ENCODE measurements at regions not wholly inside any gene's neighbourhood (a gene's known extent, or its start where the extent isn't known, plus 50 kb on each side); places are given as distances from the start of the nearest gene placed in this dataset.

DNA sequence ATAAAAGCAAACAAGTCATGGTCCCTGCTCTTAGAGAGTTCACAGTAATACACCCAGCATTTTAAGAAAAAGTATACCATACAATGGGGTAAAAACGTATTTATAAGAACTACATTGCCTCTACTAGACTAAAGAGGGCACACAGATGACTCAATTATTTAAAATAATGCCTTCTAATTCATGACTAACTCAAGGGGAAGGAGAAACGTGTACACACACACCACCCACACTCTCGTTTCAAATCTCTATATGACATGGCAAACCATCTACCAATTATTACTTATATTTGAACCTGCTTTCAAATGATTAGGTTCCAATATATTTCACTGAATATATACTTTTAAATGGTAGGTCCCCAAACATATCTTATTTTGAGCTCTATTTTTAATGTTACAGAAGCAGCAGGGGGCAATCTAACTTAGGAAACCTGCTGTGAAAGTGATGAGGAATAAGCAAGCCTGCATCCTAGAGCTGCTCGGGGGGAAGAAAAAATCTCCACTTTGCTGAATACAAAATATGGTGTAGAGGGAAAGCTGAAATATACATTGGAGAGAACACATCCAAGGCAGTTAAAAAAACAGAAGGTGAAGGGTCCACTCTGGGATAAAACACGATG is 232.4 kb upstream of the PSMD7 start:
- no peak for TF ChIP-seq ZNF274 (IDR thresholded peaks at IDR 0.05; ENCODE audit: low read depth, low read length)
- no peak for TF ChIP-seq ZFX (IDR thresholded peaks at IDR 0.05)
- no peak for TF ChIP-seq FOSL1 (IDR thresholded peaks at IDR 0.05; ENCODE audit: low read depth)
- TF ChIP-seq RAD21 (IDR thresholded peaks at IDR 0.05; ENCODE audit: low read depth) = peak; percentile 27; the same call in 1 of the 2 replicates
- TF ChIP-seq CEBPB (IDR thresholded peaks at IDR 0.05; ENCODE audit: low read depth) = no peak
- no peak for TF ChIP-seq TCF7L2 (IDR thresholded peaks at IDR 0.05; ENCODE audit: borderline replicate concordance, extremely low read depth, insufficient read depth, insufficient read length)
- TF ChIP-seq POLR2A (IDR thresholded peaks at IDR 0.05; ENCODE audit: borderline replicate concordance, extremely low read depth, insufficient read depth, insufficient read length) = no peak
- TF ChIP-seq, protein P1, sequence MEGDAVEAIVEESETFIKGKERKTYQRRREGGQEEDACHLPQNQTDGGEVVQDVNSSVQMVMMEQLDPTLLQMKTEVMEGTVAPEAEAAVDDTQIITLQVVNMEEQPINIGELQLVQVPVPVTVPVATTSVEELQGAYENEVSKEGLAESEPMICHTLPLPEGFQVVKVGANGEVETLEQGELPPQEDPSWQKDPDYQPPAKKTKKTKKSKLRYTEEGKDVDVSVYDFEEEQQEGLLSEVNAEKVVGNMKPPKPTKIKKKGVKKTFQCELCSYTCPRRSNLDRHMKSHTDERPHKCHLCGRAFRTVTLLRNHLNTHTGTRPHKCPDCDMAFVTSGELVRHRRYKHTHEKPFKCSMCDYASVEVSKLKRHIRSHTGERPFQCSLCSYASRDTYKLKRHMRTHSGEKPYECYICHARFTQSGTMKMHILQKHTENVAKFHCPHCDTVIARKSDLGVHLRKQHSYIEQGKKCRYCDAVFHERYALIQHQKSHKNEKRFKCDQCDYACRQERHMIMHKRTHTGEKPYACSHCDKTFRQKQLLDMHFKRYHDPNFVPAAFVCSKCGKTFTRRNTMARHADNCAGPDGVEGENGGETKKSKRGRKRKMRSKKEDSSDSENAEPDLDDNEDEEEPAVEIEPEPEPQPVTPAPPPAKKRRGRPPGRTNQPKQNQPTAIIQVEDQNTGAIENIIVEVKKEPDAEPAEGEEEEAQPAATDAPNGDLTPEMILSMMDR (IDR thresholded peaks at IDR 0.05 in 2 of 3, conservative IDR thresholded peaks at IDR 0.05 in 1 of 3; ENCODE audit: borderline replicate concordance in 1 of 3, insufficient read depth in 1 of 3, low read depth in 2 of 3, low read length in 2 of 3) = peak in 1 of 3 experiments; percentile 10; a peak in 1 of 6 replicates
- intact Hi-C loops (cut with micrococcal nuclease) = no loop called here
- Histone ChIP-seq H3K4me1 (ENCODE audit: control insufficient read depth in 1 of 2, insufficient read depth in 2 of 2, low read length in 2 of 2) (no peaks in the 10 kb centered on the region), H3K27me3 (ENCODE audit: insufficient read depth, low read length) (peaks cover 61% of the 10 kb centered on the region), H3K79me2 (ENCODE audit: insufficient read depth, low read length) (no peaks in the 10 kb centered on the region), H3K27ac (ENCODE audit: low read depth, low read length) (no peak overlapping the region), H2AFZ (ENCODE audit: low read depth, low read length, poor library complexity, severe bottlenecking) (no peak overlapping the region), H3K9me3 (ENCODE audit: control insufficient read depth in 1 of 2, insufficient read depth in 1 of 2, low read depth in 1 of 2, low read length in 2 of 2) (no peaks in the 10 kb centered on the region), H3K9ac (ENCODE audit: low read length) (no peak overlapping the region), H3K9me2 (ENCODE audit: insufficient read depth) (no peaks in the 10 kb centered on the region), H3K36me3 (ENCODE audit: control insufficient read depth in 1 of 2, insufficient read depth in 2 of 2, low read length in 2 of 2) (no peaks in the 10 kb centered on the region), H3K4me2 (ENCODE audit: low read length) (no peak overlapping the region), H4K20me1 (ENCODE audit: insufficient read depth) (no peaks in the 10 kb centered on the region; the same call in 1 of the 2 replicates), H3K4me3 (replicated peaks in 1 of 2; ENCODE audit: low read depth in 1 of 2, low read length in 2 of 2) (no peak overlapping the region)
- BruUV-seq (replicated peaks) = no TSS peak
- ChIA-PET CTCF (interaction anchor here (1.4 to 2.7 kb wide), 3 partner anchors 43 to 211 kb away, joined by 5 to 30 read pairs (median 10); no protein-coding TSS in a partner anchor), RAD21 (ENCODE audit: low non-redundant PET in 1 of 2, low total read pairs in 2 of 2, uncharacterized antibody in 2 of 2, unreplicated experiment in 2 of 2) (interaction anchor here in 1 of 2 experiments (1.5 kb wide), 1 partner anchor 163 kb away, joined by 3 read pairs; no protein-coding TSS in a partner anchor), POLR2A (no interaction called here)
- DNase-seq (ENCODE audit: low read depth, low spot score) (no peak), ATAC-seq (no peak)
